Vagina (tissue), 2 donors: ENCODE measurements at regions not wholly inside any gene's neighbourhood (a gene's known extent, or its start where the extent isn't known, plus 50 kb on each side); places are given as distances from the start of the nearest gene placed in this dataset.
"Not testable (repeated sequence)": the region's sequence is repeated elsewhere in the genome, so short reads cannot be mapped to it uniquely, and the experiment has no call there.

Source experiments
- POLR2A ChIP-seq, 2 donors: fragments of 450-650 bp; IDR thresholded peaks; one replicate each; pipeline ENCODE4 v1.6.1; 2017; ENCODE audit warnings: antibody characterized with exemption in 2 of 2, mild to moderate bottlenecking in 2 of 2, moderate library complexity in 2 of 2
- POLR2AphosphoS5 ChIP-seq, 2 donors: sonication (generic); formaldehyde crosslinking; IDR thresholded peaks; one replicate each; pipeline ENCODE4 v1.9.0; 2017; ENCODE audit warnings: antibody characterized with exemption in 2 of 2, mild to moderate bottlenecking in 2 of 2, low read depth in 1 of 2; ENCODE audit not compliant: insufficient read depth in 1 of 2
- TF ChIP-seq, protein P1 (sequence below), 3 experiments: fragments of 450-650 bp in 2 of 3; fragments of 200-600 bp in 1 of 3; sonication (generic) in 1 of 3; IDR thresholded peaks; one replicate each; pipeline ENCODE4 v1.5.1; 2017 to 2019; ENCODE audit warnings: antibody characterized with exemption in 3 of 3, mild to moderate bottlenecking in 2 of 3, moderate library complexity in 2 of 3

DNA sequence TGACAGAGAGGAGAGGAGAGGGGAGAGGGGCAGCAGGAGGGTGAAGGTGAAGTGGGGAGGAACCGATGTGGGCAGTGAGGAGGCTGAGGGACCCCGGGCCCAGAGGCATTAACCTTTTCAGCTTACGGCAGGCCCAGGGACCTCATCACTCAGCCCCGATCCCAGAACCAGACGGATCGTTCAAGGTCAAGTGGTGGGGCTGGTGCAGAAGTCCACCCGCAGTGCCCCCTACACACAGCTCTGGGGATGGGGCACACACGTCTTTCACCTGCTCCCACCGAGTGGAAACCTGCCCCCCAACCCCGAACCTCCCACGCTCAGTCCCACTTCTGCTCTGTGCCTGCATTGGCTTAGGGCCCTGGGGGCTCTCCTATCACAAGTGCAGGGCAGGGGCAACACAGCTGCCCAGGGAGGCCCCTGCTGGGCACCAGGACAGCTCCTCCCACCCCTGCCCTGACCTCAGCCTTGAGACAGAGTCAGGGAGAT is 81.9 kb upstream of the GOLGA6L4 start:
- TF ChIP-seq, protein P1, sequence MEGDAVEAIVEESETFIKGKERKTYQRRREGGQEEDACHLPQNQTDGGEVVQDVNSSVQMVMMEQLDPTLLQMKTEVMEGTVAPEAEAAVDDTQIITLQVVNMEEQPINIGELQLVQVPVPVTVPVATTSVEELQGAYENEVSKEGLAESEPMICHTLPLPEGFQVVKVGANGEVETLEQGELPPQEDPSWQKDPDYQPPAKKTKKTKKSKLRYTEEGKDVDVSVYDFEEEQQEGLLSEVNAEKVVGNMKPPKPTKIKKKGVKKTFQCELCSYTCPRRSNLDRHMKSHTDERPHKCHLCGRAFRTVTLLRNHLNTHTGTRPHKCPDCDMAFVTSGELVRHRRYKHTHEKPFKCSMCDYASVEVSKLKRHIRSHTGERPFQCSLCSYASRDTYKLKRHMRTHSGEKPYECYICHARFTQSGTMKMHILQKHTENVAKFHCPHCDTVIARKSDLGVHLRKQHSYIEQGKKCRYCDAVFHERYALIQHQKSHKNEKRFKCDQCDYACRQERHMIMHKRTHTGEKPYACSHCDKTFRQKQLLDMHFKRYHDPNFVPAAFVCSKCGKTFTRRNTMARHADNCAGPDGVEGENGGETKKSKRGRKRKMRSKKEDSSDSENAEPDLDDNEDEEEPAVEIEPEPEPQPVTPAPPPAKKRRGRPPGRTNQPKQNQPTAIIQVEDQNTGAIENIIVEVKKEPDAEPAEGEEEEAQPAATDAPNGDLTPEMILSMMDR (IDR thresholded peaks at IDR 0.05), result not testable (repeated sequence)
- not testable (repeated sequence) for TF ChIP-seq POLR2AphosphoS5 (IDR thresholded peaks at IDR 0.05; ENCODE audit: insufficient read depth in 1 of 2, low read depth in 1 of 2); POLR2A (IDR thresholded peaks at IDR 0.05)
